GM23338 (cell line): ENCODE measurements at regions not wholly inside any gene's neighbourhood (a gene's known extent, or its start where the extent isn't known, plus 50 kb on each side); places are given as distances from the start of the nearest gene placed in this dataset.

Experiments
- CREB1 ChIP-seq: fragments of 250-450 bp; sonication (Bioruptor Pico); IDR thresholded peaks from 2 replicates; pipeline ENCODE4 v1.5.0; 2020; ENCODE audit warnings: low read depth, mild to moderate bottlenecking, moderate library complexity
- EZH2 ChIP-seq: fragments of 200-600 bp; sonication (generic); IDR thresholded peaks from one replicate; pipeline ENCODE4 v1.8.0; 2017; ENCODE audit warnings: antibody characterized with exemption, mild to moderate bottlenecking, low read depth; ENCODE audit not compliant: unreplicated experiment
- EZH2phosphoT487 ChIP-seq: fragments of 200-600 bp; sonication (generic); IDR thresholded peaks from one replicate; pipeline ENCODE4 v1.8.1; 2018; ENCODE audit warnings: antibody characterized with exemption; ENCODE audit not compliant: unreplicated experiment
- JUNB ChIP-seq: IDR thresholded peaks from one replicate; pipeline ENCODE4 v1.6.1; 2016; ENCODE audit warnings: antibody characterized with exemption; ENCODE audit not compliant: unreplicated experiment
- NANOG ChIP-seq: IDR thresholded peaks from 2 replicates; pipeline ENCODE4 v1.6.1; 2016; ENCODE audit warnings: antibody characterized with exemption, borderline replicate concordance
- POLR2AphosphoS5 ChIP-seq: IDR thresholded peaks from 2 replicates; pipeline ENCODE4 v1.6.1; 2016; ENCODE audit warnings: antibody characterized with exemption, low read depth
- STAT1 ChIP-seq: IDR thresholded peaks from one replicate; pipeline ENCODE4 v1.6.1; 2016; ENCODE audit warnings: antibody characterized with exemption; ENCODE audit not compliant: unreplicated experiment
- ZNF331 ChIP-seq: fragments of 250-450 bp; sonication (Bioruptor Pico); IDR thresholded peaks from 2 replicates; pipeline ENCODE4 v1.5.0; 2020; ENCODE audit warnings: low read depth, mild to moderate bottlenecking, moderate library complexity
- ZNF462 ChIP-seq: fragments of 250-450 bp; sonication (Bioruptor Pico); IDR thresholded peaks from 2 replicates; pipeline ENCODE4 v1.5.0; 2020; ENCODE audit warnings: mild to moderate bottlenecking, moderate library complexity
- TF ChIP-seq, protein P1 (sequence below), 2 experiments: fragments of 200-600 bp in 1 of 2; sonication (generic) in 1 of 2; conservative IDR thresholded peaks; 2 replicates each; pipeline versions ENCODE4 v1.5.1 to v1.6.1; 2016 to 2017; ENCODE audit warnings: antibody characterized with exemption in 2 of 2, low read depth in 2 of 2, mild to moderate bottlenecking in 2 of 2, moderate library complexity in 1 of 2
- TF ChIP-seq, protein P2 (sequence below): IDR thresholded peaks from one replicate; pipeline ENCODE4 v1.6.1; 2018; ENCODE audit warnings: antibody characterized with exemption; ENCODE audit not compliant: unreplicated experiment
- TF ChIP-seq, protein P3 (sequence below): IDR thresholded peaks from 2 replicates; pipeline ENCODE4 v1.6.1; 2016; ENCODE audit warnings: antibody characterized with exemption

- TF ChIP-seq, protein P1, sequence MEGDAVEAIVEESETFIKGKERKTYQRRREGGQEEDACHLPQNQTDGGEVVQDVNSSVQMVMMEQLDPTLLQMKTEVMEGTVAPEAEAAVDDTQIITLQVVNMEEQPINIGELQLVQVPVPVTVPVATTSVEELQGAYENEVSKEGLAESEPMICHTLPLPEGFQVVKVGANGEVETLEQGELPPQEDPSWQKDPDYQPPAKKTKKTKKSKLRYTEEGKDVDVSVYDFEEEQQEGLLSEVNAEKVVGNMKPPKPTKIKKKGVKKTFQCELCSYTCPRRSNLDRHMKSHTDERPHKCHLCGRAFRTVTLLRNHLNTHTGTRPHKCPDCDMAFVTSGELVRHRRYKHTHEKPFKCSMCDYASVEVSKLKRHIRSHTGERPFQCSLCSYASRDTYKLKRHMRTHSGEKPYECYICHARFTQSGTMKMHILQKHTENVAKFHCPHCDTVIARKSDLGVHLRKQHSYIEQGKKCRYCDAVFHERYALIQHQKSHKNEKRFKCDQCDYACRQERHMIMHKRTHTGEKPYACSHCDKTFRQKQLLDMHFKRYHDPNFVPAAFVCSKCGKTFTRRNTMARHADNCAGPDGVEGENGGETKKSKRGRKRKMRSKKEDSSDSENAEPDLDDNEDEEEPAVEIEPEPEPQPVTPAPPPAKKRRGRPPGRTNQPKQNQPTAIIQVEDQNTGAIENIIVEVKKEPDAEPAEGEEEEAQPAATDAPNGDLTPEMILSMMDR (conservative IDR thresholded peaks at IDR 0.05; ENCODE audit: low read depth in 2 of 2) = no peak
- TF ChIP-seq EZH2 = no peak
- TF ChIP-seq POLR2AphosphoS5 = no peak
- no peak for TF ChIP-seq NANOG
- TF ChIP-seq, protein P2, sequence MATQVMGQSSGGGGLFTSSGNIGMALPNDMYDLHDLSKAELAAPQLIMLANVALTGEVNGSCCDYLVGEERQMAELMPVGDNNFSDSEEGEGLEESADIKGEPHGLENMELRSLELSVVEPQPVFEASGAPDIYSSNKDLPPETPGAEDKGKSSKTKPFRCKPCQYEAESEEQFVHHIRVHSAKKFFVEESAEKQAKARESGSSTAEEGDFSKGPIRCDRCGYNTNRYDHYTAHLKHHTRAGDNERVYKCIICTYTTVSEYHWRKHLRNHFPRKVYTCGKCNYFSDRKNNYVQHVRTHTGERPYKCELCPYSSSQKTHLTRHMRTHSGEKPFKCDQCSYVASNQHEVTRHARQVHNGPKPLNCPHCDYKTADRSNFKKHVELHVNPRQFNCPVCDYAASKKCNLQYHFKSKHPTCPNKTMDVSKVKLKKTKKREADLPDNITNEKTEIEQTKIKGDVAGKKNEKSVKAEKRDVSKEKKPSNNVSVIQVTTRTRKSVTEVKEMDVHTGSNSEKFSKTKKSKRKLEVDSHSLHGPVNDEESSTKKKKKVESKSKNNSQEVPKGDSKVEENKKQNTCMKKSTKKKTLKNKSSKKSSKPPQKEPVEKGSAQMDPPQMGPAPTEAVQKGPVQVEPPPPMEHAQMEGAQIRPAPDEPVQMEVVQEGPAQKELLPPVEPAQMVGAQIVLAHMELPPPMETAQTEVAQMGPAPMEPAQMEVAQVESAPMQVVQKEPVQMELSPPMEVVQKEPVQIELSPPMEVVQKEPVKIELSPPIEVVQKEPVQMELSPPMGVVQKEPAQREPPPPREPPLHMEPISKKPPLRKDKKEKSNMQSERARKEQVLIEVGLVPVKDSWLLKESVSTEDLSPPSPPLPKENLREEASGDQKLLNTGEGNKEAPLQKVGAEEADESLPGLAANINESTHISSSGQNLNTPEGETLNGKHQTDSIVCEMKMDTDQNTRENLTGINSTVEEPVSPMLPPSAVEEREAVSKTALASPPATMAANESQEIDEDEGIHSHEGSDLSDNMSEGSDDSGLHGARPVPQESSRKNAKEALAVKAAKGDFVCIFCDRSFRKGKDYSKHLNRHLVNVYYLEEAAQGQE = no peak
- no peak for TF ChIP-seq ZNF462 (CRISPR knock-in tag)
- TF ChIP-seq EZH2phosphoT487 = no peak
- TF ChIP-seq CREB1 = no peak
- no peak for TF ChIP-seq STAT1
- TF ChIP-seq ZNF331 = no peak
- TF ChIP-seq JUNB = no peak
- TF ChIP-seq, protein P3, sequence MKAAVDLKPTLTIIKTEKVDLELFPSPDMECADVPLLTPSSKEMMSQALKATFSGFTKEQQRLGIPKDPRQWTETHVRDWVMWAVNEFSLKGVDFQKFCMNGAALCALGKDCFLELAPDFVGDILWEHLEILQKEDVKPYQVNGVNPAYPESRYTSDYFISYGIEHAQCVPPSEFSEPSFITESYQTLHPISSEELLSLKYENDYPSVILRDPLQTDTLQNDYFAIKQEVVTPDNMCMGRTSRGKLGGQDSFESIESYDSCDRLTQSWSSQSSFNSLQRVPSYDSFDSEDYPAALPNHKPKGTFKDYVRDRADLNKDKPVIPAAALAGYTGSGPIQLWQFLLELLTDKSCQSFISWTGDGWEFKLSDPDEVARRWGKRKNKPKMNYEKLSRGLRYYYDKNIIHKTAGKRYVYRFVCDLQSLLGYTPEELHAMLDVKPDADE = no peak
These were observed 137.7 kb downstream of the C4orf33 start for GRCh38 chr4:129233691-129234090.
